ENCODE measurements at regions not wholly inside any gene's neighbourhood (a gene's known extent, or its start where the extent isn't known, plus 50 kb on each side); places are given as distances from the start of the nearest gene placed in this dataset.
A peak's percentile ranks its signal among the peaks of the same experiment; 100 is the strongest.

- H3K4me1 ChIP-seq (ENCODE audit: control insufficient read depth in 1 of 2, insufficient read depth in 2 of 2, low read length in 2 of 2): no peaks in the 10 kb centered on the region
- CTCF ChIA-PET: no interaction called here
- H3K27ac ChIP-seq (ENCODE audit: low read depth, low read length): no peak overlapping the region
- no peaks in the 10 kb centered on the region for H3K36me3 ChIP-seq (ENCODE audit: control insufficient read depth in 1 of 2, insufficient read depth in 2 of 2, low read length in 2 of 2)
- BruUV-seq (replicated peaks): no TSS peak
- no peak overlapping the region for H3K9ac ChIP-seq (ENCODE audit: low read length)
- no peaks in the 10 kb centered on the region for H3K9me2 ChIP-seq (ENCODE audit: insufficient read depth)
- DNase-seq (ENCODE audit: low read depth, low spot score) (peak; percentile 21), ATAC-seq (no peak)
- no peak overlapping the region for H3K4me3 ChIP-seq (replicated peaks in 1 of 2; ENCODE audit: low read depth in 1 of 2, low read length in 2 of 2)
- no peak overlapping the region for H2AFZ ChIP-seq (ENCODE audit: low read depth, low read length, poor library complexity, severe bottlenecking)
- no peaks in the 10 kb centered on the region for H4K20me1 ChIP-seq (ENCODE audit: insufficient read depth)
- no peaks in the 10 kb centered on the region for H3K79me2 ChIP-seq (ENCODE audit: insufficient read depth, low read length)
- intact Hi-C loops (cut with micrococcal nuclease): no loop called here
- POLR2A ChIA-PET: no interaction called here
- H3K9me3 ChIP-seq (ENCODE audit: control insufficient read depth in 1 of 2, insufficient read depth in 1 of 2, low read depth in 1 of 2, low read length in 2 of 2): peaks cover 0 to 4% of the 10 kb centered on the region in 2 experiments; a peak in 2 of 4 replicates
- no peak overlapping the region for H3K4me2 ChIP-seq (ENCODE audit: low read length)
- no peaks in the 10 kb centered on the region for H3K27me3 ChIP-seq (ENCODE audit: insufficient read depth, low read length)
- TF ChIP-seq RAD21 (IDR thresholded peaks at IDR 0.05; ENCODE audit: low read depth) (no peak), YY1 (IDR thresholded peaks at IDR 0.05; ENCODE audit: extremely low read depth, insufficient replicate concordance, low read depth, low read length) (no peak), ATF3 (IDR thresholded peaks at IDR 0.05) (no peak), ELF1 (IDR thresholded peaks at IDR 0.05; ENCODE audit: borderline replicate concordance, low read depth) (no peak), SRF (IDR thresholded peaks at IDR 0.05; ENCODE audit: low read depth) (no peak), ZNF274 (IDR thresholded peaks at IDR 0.05; ENCODE audit: low read depth, low read length) (no peak), SP1 (IDR thresholded peaks at IDR 0.05; ENCODE audit: low read depth) (no peak)
- RAD21 ChIA-PET (ENCODE audit: low non-redundant PET in 1 of 2, low total read pairs in 2 of 2, uncharacterized antibody in 2 of 2, unreplicated experiment in 2 of 2): no interaction called here
Measured at GRCh38 chr2:15112216-15112615, 448.9 kb downstream of the NBAS start.

GRCh38 chr2:15115776-15116175 lies 445.4 kb downstream of the NBAS start:
- H3K9me2 ChIP-seq (ENCODE audit: insufficient read depth): no peaks in the 10 kb centered on the region
- TF ChIP-seq EZH2phosphoT487 (IDR thresholded peaks at IDR 0.05; ENCODE audit: borderline replicate concordance) (no peak), REST (IDR thresholded peaks at IDR 0.05; ENCODE audit: low read depth) (no peak), ZBTB33 (IDR thresholded peaks at IDR 0.05; ENCODE audit: extremely low read depth, insufficient replicate concordance, low read length) (no peak), CEBPB (IDR thresholded peaks at IDR 0.05; ENCODE audit: low read depth) (no peak), POLR2AphosphoS5 (IDR thresholded peaks at IDR 0.05; ENCODE audit: low read depth, low read length) (no peak), POLR2A (IDR thresholded peaks at IDR 0.05; ENCODE audit: borderline replicate concordance, extremely low read depth, insufficient read depth, insufficient read length) (no peak), CBX3 (IDR thresholded peaks at IDR 0.05; ENCODE audit: low read depth) (no peak), ZFX (IDR thresholded peaks at IDR 0.05) (no peak), SIN3A (IDR thresholded peaks at IDR 0.05; ENCODE audit: low read depth) (no peak)
- no peaks in the 10 kb centered on the region for H3K79me2 ChIP-seq (ENCODE audit: insufficient read depth, low read length)
- no peaks in the 10 kb centered on the region for H3K36me3 ChIP-seq (ENCODE audit: control insufficient read depth in 1 of 2, insufficient read depth in 2 of 2, low read length in 2 of 2)
- POLR2A ChIA-PET: no interaction called here
- H2AFZ ChIP-seq (ENCODE audit: low read depth, low read length, poor library complexity, severe bottlenecking): no peak overlapping the region
- H4K20me1 ChIP-seq (ENCODE audit: insufficient read depth): no peaks in the 10 kb centered on the region
- ATAC-seq: no peak
- no peaks in the 10 kb centered on the region for H3K27me3 ChIP-seq (ENCODE audit: insufficient read depth, low read length)
- H3K27ac ChIP-seq (ENCODE audit: low read depth, low read length): no peak overlapping the region
- no peak overlapping the region for H3K4me2 ChIP-seq (ENCODE audit: low read length)
- DNase-seq (ENCODE audit: low read depth, low spot score): no peak
- no TSS peak for BruUV-seq (replicated peaks)
- H3K9me3 ChIP-seq (ENCODE audit: control insufficient read depth in 1 of 2, insufficient read depth in 1 of 2, low read depth in 1 of 2, low read length in 2 of 2): peaks cover 0 to 4% of the 10 kb centered on the region in 2 experiments; a peak in 2 of 4 replicates
- no peak overlapping the region for H3K9ac ChIP-seq (ENCODE audit: low read length)
- intact Hi-C loops (cut with micrococcal nuclease): no loop called here
- CTCF ChIA-PET: no interaction called here
- H3K4me1 ChIP-seq (ENCODE audit: control insufficient read depth in 1 of 2, insufficient read depth in 2 of 2, low read length in 2 of 2): no peaks in the 10 kb centered on the region
- H3K4me3 ChIP-seq (replicated peaks in 1 of 2; ENCODE audit: low read depth in 1 of 2, low read length in 2 of 2): no peak overlapping the region
- RAD21 ChIA-PET (ENCODE audit: low non-redundant PET in 1 of 2, low total read pairs in 2 of 2, uncharacterized antibody in 2 of 2, unreplicated experiment in 2 of 2): no interaction called here
